GM18499 (cell line): ENCODE measurements at regions not wholly inside any gene's neighbourhood (a gene's known extent, or its start where the extent isn't known, plus 50 kb on each side); places are given as distances from the start of the nearest gene placed in this dataset.
"Not testable (repeated sequence)": the region's sequence is repeated elsewhere in the genome, so short reads cannot be mapped to it uniquely, and the experiment has no call there.

Experiments
- ATAC-seq: cut with Tn5 transposase; IDR thresholded peaks from one replicate; pipeline ENCODE4 v1.9.1; 2021; ENCODE audit warnings: moderate number of reproducible peaks; ENCODE audit not compliant: insufficient read depth, unreplicated experiment

DNA sequence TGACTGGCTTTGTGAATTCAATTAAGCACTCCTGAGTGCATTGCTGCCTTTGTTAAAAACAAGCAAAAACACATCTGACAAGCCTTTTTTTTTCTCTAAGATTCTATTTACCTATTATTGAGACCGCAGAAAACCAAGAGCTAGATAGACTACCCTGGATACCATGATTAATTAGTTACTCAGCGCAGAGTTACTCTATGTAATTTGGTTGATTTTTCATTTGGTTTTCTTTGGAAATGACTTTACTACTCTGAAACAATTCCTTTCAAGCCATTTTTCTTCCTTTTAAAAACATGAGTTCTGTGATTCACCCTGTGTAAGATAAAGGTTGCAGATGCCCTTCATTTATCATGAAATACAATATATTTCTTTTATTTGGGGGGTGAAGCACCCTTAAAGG is 421.6 kb upstream of the PIK3R1 start:
- ATAC-seq = no peak

- no peak for ATAC-seq
These were observed 422.1 kb upstream of the PIK3R1 start for GRCh38 chr5:67793418-67793817.

DNA sequence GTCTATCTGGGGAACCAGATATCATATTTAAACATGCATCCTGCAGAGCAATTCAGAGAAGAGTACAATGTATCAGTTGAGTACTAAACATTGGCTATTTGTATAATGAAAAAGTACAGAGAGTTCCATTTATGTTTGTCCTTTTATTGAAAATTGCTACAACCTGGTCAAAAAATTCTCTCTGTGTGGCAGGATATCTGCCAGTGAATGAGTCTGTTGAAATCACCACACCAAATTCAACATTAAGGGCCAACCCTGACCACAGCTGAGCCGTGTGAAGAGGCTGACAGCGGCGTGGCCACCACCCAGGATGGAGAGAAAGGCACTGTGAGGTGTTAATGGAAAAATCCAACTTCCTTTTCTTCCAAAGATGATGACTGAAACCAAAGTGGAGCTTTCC is 422.7 kb upstream of the PIK3R1 start:
- ATAC-seq = no peak

- ATAC-seq = no peak
These were observed 425.2 kb upstream of the PIK3R1 start for GRCh38 chr5:67790390-67790789.

GRCh38 chr5:67779893-67780623 is 435.5 kb upstream of the PIK3R1 start:
- ATAC-seq = not testable (repeated sequence)

- ATAC-seq = no peak
These were observed 440.8 kb upstream of the PIK3R1 start for GRCh38 chr5:67774786-67775185.

DNA sequence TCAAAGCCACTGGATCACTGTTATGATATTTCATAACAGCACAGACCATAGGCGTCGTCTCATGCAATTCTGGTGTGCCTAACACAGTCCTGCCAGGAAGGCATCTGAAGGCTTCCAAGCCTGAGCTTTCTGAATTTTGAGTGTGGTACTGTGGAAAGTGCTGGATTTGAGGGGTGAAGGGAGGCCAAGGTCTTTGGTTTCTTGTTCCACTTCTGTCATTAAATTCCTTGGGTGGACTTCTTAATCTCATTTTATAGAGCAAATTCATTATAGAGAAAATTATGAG is 441.3 kb upstream of the PIK3R1 start:
- ATAC-seq = no peak

DNA sequence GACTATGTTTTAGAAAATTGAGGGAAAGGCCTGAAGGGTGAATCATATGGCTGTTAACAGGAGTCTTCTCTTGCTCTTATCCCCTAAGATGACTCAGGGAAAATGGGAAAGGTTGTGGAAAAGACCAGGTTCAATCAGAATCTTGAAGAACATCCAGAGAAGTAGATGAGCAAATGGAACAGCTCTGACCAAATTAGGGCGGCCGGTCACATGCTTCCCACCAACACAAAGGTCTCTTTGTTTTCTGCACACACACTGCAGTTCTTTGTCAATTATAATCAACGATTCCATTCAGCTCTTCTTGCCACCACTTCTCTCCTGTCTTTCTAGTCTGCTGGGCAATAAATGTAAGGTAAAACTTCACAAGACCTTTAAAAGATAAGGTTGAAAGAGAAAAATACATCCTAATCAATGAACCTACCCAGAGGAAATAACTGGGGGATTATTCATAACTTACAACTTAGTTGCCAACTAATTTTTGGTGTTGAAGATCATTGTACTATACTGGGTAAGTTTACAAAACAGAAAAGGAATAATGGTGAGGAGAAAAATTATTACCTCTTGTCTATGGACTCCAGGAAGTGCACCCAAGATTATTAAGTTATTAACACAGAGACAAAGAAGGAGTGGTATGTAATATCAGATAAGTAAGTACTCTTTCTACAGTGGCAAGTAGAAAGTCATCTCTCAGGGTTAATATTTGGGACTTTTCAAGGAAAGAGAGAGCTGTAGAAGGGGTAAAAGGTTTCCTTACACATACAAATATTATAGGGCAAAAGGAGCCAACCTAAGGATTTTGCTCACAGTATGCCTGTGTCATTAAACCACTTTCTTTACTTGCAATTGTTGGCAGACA is 441.9 kb upstream of the PIK3R1 start:
- no peak for ATAC-seq

DNA sequence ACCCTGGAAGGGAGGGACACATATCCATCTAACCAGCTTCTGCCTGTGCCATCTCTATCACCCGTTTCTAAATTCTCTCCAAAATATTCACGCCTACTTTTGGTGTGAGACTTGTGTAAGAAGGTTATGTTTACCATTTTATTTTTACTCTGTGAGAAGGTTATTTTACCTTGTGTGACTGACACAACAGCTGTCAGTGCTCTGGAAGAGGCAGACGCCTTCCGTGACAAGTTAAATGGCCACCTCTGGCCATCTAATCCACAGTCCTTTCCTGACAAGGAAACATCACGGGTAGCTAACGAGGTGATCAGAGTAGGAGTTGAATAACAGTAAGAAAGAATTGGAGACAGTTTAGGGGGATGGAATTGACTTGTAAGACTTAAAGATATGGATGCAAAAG is 443.8 kb upstream of the PIK3R1 start:
- no peak for ATAC-seq

- ATAC-seq = no peak
These were observed 444.3 kb upstream of the PIK3R1 start for GRCh38 chr5:67771221-67771620.

DNA sequence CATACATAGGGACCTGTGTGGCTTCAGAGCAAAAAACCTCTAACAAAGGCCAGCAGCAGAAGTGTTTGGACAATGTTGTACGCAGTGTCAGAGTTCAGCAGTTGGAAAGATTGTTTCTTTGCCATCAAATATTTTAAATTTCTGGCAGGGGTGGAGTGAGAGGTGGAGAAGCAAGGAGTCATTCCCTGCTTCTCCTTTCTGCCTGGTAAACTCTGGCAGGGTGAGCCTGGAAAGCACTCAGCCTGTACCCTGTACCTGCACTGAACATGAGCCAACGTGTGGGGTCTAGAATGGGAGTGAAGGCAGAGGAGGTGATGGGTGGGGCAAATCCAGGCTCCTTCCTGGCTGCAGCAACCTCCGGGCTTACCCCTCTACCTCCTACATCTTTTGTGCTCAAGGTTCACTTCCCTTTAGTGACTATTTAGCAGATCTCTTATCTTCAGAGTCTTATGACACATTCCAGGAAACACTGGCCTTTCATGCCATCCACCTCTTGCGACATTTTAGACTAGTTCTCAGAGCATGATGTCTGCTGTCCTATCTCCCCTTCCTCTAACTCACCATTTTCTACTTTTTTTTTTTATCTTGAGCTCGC is 445.0 kb upstream of the PIK3R1 start:
- no peak for ATAC-seq

DNA sequence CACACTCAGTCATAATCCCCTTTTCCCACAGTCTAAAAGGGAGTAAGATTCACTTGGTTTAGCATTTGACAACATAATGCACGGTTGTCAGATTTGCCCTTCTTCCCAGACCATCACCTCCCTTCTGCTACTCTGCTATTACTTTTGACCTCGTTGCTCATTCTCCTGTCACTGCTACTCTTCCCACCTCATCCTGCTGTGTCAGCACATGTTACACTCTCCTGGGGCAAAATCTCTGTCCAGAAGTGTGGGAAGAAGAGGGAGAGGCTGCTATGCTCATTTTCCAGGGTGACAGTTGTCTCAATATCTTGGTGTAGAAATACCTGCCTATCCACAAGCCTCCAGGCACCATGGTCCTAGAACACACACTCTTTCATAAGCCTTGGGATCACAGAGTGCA is 449.9 kb upstream of the PIK3R1 start:
- no peak for ATAC-seq

DNA sequence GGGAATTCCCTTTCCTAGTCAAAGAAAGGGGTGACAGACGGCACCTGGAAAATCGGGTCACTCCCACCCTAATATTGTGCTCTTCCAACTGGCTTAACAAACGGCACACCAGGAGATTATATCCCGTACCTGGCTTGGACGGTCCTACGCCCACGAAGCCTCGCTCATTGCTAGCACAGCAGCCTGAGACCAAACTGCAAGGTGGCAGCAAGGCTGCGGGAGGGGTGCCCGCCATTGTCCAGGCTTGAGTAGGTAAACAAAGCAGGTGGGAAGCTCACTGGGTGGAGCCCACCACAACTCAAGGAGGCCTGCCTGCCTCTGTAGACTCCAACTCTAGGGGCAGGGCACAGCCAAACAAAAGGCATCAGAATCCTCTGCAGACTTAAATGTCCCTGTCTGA is 457.8 kb upstream of the PIK3R1 start:
- ATAC-seq = not testable (repeated sequence)

DNA sequence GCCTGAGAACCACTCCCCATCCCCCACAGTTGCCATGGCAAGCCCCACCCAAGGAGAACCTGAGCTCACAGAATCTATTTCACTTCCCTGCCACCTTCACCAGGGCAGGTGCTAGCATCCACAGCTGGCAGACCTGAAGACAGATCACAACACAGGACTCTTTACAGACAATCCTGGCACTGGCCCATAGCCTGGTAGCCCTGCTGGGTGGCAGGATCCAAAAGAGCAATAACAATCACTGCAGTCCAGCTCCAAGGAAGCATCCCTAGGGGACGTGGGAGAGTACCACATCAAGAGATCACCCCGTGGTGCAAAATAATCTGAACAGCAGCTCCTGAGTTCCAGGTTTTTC is 463.2 kb upstream of the PIK3R1 start:
- no peak for ATAC-seq

- no peak for ATAC-seq
These were observed 467.3 kb upstream of the PIK3R1 start for GRCh38 chr5:67748165-67748690.

GRCh38 chr5:67747096-67747495 is 468.5 kb upstream of the PIK3R1 start:
- no peak for ATAC-seq

- not testable (repeated sequence) for ATAC-seq
These were observed 468.9 kb upstream of the PIK3R1 start for GRCh38 chr5:67746608-67747007.

- ATAC-seq = no peak
These were observed 469.5 kb upstream of the PIK3R1 start for GRCh38 chr5:67746103-67746502.

- ATAC-seq = no peak
These were observed 482.6 kb upstream of the PIK3R1 start for GRCh38 chr5:67732921-67733320.

GRCh38 chr5:67732471-67732870 is 483.1 kb upstream of the PIK3R1 start:
- ATAC-seq = no peak

DNA sequence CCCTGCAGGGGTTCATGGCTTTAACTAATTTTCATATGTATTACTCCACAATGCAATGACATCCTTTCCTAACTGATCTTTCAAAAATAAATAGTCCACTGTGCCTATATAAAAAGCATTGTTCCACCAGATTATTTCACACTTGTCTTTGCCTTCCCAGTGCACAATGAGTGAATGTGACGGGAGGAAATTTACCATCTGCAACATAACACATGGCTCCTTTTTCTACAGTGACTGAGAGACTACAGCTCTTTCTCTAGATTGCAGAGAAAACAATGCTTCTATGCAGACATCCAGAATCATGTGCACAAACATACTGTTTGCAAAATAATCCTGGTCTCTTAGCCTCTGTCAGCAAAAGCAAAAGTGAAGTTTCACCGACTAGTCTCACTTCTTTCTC is 483.7 kb upstream of the PIK3R1 start:
- no peak for ATAC-seq
